Endodermal cell (in vitro differentiated cells): ENCODE measurements at regions not wholly inside any gene's neighbourhood (a gene's known extent, or its start where the extent isn't known, plus 50 kb on each side); places are given as distances from the start of the nearest gene placed in this dataset.

ENCODE experiments used
- DNase-seq: peaks from one replicate; pipeline ENCODE4 v3.0.0-alpha.2; 2017
- H3K27ac ChIP-seq: 2 replicates; pipeline ENCODE4 v1.5.1; 2013; ENCODE audit warnings: mild to moderate bottlenecking, low read depth, low read length, moderate library complexity
- H3K27me3 ChIP-seq: 2 replicates; pipeline ENCODE4 v1.6.1; 2013; ENCODE audit warnings: mild to moderate bottlenecking, low read length, moderate library complexity; ENCODE audit not compliant: insufficient read depth, control insufficient read depth, poor library complexity, severe bottlenecking
- H3K36me3 ChIP-seq: 2 replicates; pipeline ENCODE4 v1.7.0; 2013; ENCODE audit warnings: mild to moderate bottlenecking, low read length, moderate library complexity; ENCODE audit not compliant: control insufficient read depth, insufficient read depth
- H3K4me1 ChIP-seq: one replicate; pipeline ENCODE4 v1.7.0; 2013; ENCODE audit warnings: low read length; ENCODE audit not compliant: control insufficient read depth, insufficient read depth
- H3K4me3 ChIP-seq: 2 replicates; pipeline ENCODE4 v1.5.1; 2013; ENCODE audit warnings: mild to moderate bottlenecking, low read length, moderate library complexity
- H3K9ac ChIP-seq: 2 replicates; pipeline ENCODE4 v1.6.1; 2013; ENCODE audit warnings: mild to moderate bottlenecking, low read length, moderate library complexity; ENCODE audit not compliant: poor library complexity, severe bottlenecking; ENCODE audit errors: extremely low read depth
- H3K9me3 ChIP-seq: 2 replicates; pipeline ENCODE4 v1.6.1; 2013; ENCODE audit warnings: mild to moderate bottlenecking, low read length, moderate library complexity; ENCODE audit not compliant: control insufficient read depth
- H3K27ac Mint-ChIP-seq: 2 replicates; pipeline ENCODE4 v1.8.0; 2020; ENCODE audit warnings: mixed read lengths
- H3K27me3 Mint-ChIP-seq: 2 replicates; pipeline ENCODE4 v1.8.0; 2021; ENCODE audit warnings: mild to moderate bottlenecking, mixed read lengths; ENCODE audit not compliant: insufficient read depth
- H3K36me3 Mint-ChIP-seq: 2 replicates; pipeline ENCODE4 v1.8.0; 2020; ENCODE audit warnings: low read depth, mixed read lengths
- H3K4me1 Mint-ChIP-seq: 2 replicates; pipeline ENCODE4 v1.8.0; 2020; ENCODE audit warnings: mixed read lengths
- H3K4me3 Mint-ChIP-seq: 2 replicates; pipeline ENCODE4 v1.8.0; 2020; ENCODE audit warnings: mild to moderate bottlenecking, moderate library complexity, mixed read lengths
- H3K9me3 Mint-ChIP-seq: 2 replicates; pipeline ENCODE4 v1.8.0; 2020; ENCODE audit warnings: mild to moderate bottlenecking, mixed read lengths
- CTCF ChIP-seq: fragments of 200-600 bp; sonication (generic); conservative IDR thresholded peaks from 2 replicates; pipeline ENCODE4 v1.5.0; 2021; ENCODE audit warnings: antibody characterized with exemption, mild to moderate bottlenecking
- WGBS, 2 experiments: methylation state at CpG; one replicate each; pipeline versions ENCODE4 v1.1.5 to v1.1.7; 2013; ENCODE audit warnings: missing lambda C conversion rate in 2 of 2, mixed read lengths in 1 of 2; ENCODE audit not compliant: insufficient coverage in 1 of 2, insufficient read length in 1 of 2; 5-methylcytosine and 5-hydroxymethylcytosine counted together

- Histone ChIP-seq H3K9ac (no peak overlapping the region), H3K27me3 (no peaks in the 10 kb centered on the region), H3K4me3 (no peak overlapping the region), H3K9me3 (peaks cover under 1% of the 10 kb centered on the region), H3K27ac (no peak overlapping the region), H3K36me3 (no peaks in the 10 kb centered on the region), H3K4me1 (no peaks in the 10 kb centered on the region)
- H3K27me3 Mint-ChIP-seq = no peaks in the 10 kb centered on the region
- DNase-seq = no peak
- WGBS, 2 experiments = no CpG with 5 or more reads among the region's 1 CpG
- H3K4me1 Mint-ChIP-seq = no peaks in the 10 kb centered on the region
- H3K4me3 Mint-ChIP-seq = no peak overlapping the region
- TF ChIP-seq CTCF = no peak
- H3K9me3 Mint-ChIP-seq = peaks cover 43% of the 10 kb centered on the region
- peaks cover 9% of the 10 kb centered on the region for H3K36me3 Mint-ChIP-seq
- H3K27ac Mint-ChIP-seq = no peak overlapping the region
Observed at GRCh38 chrX:43083016-43083415, 305.1 kb upstream of the PPP1R2C start.

- Mint-ChIP-seq H3K9me3 (peaks cover 32% of the 10 kb centered on the region), H3K4me1 (no peaks in the 10 kb centered on the region), H3K27ac (no peak overlapping the region), H3K4me3 (no peak overlapping the region), H3K36me3 (peaks cover 6% of the 10 kb centered on the region), H3K27me3 (no peaks in the 10 kb centered on the region)
- no peak for TF ChIP-seq CTCF
- Histone ChIP-seq H3K27me3 (no peaks in the 10 kb centered on the region), H3K9me3 (no peaks in the 10 kb centered on the region), H3K4me3 (no peak overlapping the region), H3K36me3 (no peaks in the 10 kb centered on the region), H3K27ac (no peak overlapping the region), H3K9ac (no peak overlapping the region), H3K4me1 (no peaks in the 10 kb centered on the region)
- no peak for DNase-seq
Observed at GRCh38 chrX:43087830-43088229, 309.9 kb upstream of the PPP1R2C start.

- no peaks in the 10 kb centered on the region for H3K27me3 ChIP-seq
- no peak overlapping the region for H3K4me3 ChIP-seq
- H3K4me1 Mint-ChIP-seq = no peaks in the 10 kb centered on the region
- no peak overlapping the region for H3K27ac ChIP-seq
- no peaks in the 10 kb centered on the region for H3K9me3 Mint-ChIP-seq
- H3K4me3 Mint-ChIP-seq = no peak overlapping the region
- H3K9ac ChIP-seq = no peak overlapping the region
- no peaks in the 10 kb centered on the region for H3K36me3 ChIP-seq
- H3K27me3 Mint-ChIP-seq = no peaks in the 10 kb centered on the region
- H3K36me3 Mint-ChIP-seq = no peaks in the 10 kb centered on the region
- TF ChIP-seq CTCF = no peak
- H3K4me1 ChIP-seq = no peaks in the 10 kb centered on the region
- no peaks in the 10 kb centered on the region for H3K9me3 ChIP-seq
- H3K27ac Mint-ChIP-seq = no peak overlapping the region
- WGBS, 2 experiments = no CpG with 5 or more reads among the region's 2 CpGs
- DNase-seq = no peak
Observed at GRCh38 chrX:43096830-43097229, 318.9 kb upstream of the PPP1R2C start.
